ENCODE measurements at regions not wholly inside any gene's neighbourhood (a gene's known extent, or its start where the extent isn't known, plus 50 kb on each side); places are given as distances from the start of the nearest gene placed in this dataset.

GRCh38 chrX:140563893-140564292 is 59.0 kb upstream of the SOX3 start:
- TF ChIP-seq, protein P1, sequence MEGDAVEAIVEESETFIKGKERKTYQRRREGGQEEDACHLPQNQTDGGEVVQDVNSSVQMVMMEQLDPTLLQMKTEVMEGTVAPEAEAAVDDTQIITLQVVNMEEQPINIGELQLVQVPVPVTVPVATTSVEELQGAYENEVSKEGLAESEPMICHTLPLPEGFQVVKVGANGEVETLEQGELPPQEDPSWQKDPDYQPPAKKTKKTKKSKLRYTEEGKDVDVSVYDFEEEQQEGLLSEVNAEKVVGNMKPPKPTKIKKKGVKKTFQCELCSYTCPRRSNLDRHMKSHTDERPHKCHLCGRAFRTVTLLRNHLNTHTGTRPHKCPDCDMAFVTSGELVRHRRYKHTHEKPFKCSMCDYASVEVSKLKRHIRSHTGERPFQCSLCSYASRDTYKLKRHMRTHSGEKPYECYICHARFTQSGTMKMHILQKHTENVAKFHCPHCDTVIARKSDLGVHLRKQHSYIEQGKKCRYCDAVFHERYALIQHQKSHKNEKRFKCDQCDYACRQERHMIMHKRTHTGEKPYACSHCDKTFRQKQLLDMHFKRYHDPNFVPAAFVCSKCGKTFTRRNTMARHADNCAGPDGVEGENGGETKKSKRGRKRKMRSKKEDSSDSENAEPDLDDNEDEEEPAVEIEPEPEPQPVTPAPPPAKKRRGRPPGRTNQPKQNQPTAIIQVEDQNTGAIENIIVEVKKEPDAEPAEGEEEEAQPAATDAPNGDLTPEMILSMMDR (IDR thresholded peaks at IDR 0.05; ENCODE audit: low read depth, low read length): no peak
- no peak overlapping the region for H3K4me3 ChIP-seq (ENCODE audit: low read depth, low read length)
